GM12892 (cell line): ENCODE measurements at regions not wholly inside any gene's neighbourhood (a gene's known extent, or its start where the extent isn't known, plus 50 kb on each side); places are given as distances from the start of the nearest gene placed in this dataset.

Experiments used
- POLR2A ChIP-seq: IDR thresholded peaks from 2 replicates; pipeline ENCODE4 v1.6.1; 2011; ENCODE audit warnings: low read depth, low read length, control low read depth
- POLR2AphosphoS5 ChIP-seq: IDR thresholded peaks from 2 replicates; pipeline ENCODE4 v1.6.1; 2011; ENCODE audit warnings: low read depth, low read length, control low read depth
- TAF1 ChIP-seq: IDR thresholded peaks from 2 replicates; pipeline ENCODE4 v1.6.1; 2011; ENCODE audit warnings: low read depth, mild to moderate bottlenecking, control low read depth, low read length, borderline replicate concordance

DNA sequence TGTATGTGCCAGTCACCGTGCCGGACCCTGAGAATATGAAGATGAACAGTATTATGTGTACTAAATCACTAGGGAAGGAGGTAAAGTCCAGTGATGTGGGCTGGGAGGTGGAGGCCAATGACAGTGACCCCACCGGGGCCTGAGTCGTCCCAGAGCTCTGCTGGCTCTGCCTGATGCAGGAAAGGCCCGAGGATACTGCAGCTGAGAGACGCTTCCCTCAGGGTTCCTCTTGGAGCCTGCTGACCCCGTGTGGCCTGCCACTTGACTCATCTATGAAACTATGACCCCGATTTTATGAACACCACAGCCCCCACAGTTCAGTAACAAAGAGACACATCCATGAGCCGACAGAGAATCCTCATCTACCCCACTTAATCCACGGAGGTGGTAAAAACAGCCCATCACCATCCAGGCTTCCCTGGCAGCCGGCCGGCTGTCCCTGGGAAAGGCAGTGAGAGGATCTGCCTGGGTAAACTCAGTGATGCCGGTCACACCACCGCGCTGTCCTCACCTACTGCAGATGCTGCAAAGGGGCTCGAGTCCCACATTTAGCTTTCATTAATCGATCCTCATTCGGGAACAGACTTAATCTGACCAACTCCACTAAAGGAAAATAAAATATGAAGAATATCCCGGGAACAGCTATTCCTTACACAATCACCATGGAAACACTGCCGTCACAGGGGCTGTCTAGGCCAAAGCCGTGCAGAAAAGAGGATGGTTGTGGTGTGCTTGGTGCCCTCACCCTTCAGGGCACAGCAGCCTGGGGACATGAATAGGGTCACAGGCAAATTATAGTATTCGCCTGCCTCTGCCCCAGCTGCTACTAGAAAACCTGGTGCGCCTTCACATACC, 82.9 kb downstream of the ARRDC4 start:
- TF ChIP-seq POLR2A (no peak), TAF1 (no peak), POLR2AphosphoS5 (no peak)
